NT2/D1 (cell line): ENCODE measurements at regions not wholly inside any gene's neighbourhood (a gene's known extent, or its start where the extent isn't known, plus 50 kb on each side); places are given as distances from the start of the nearest gene placed in this dataset.

Experiments
- DNase-seq: peaks from one replicate; pipeline ENCODE4 v3.0.0-alpha.2; 2011; ENCODE audit warnings: low read depth, low spot score
- H3K27me3 ChIP-seq: 2 replicates; pipeline ENCODE4 v1.6.0; 2011; ENCODE audit warnings: mild to moderate bottlenecking; ENCODE audit not compliant: insufficient read length, insufficient read depth
- H3K36me3 ChIP-seq: 2 replicates; pipeline ENCODE4 v1.6.1; 2011; ENCODE audit warnings: mild to moderate bottlenecking, low read length, mixed read lengths; ENCODE audit not compliant: insufficient read depth, insufficient read length
- H3K4me1 ChIP-seq: 2 replicates; pipeline ENCODE4 v1.5.1; 2011; ENCODE audit not compliant: insufficient read depth, insufficient read length
- H3K4me3 ChIP-seq: 2 replicates; pipeline ENCODE4 v1.5.1; 2011; ENCODE audit warnings: low read depth; ENCODE audit not compliant: insufficient read length
- H3K9ac ChIP-seq: 2 replicates; pipeline ENCODE4 v1.6.0; 2011; ENCODE audit warnings: low read depth; ENCODE audit not compliant: insufficient read length
- H3K9me3 ChIP-seq: 2 replicates; pipeline ENCODE4 v1.5.1; 2011; ENCODE audit warnings: mild to moderate bottlenecking, low read length; ENCODE audit not compliant: insufficient read depth
- SUZ12 ChIP-seq: IDR thresholded peaks from 2 replicates; pipeline ENCODE4 v1.6.1; 2011; ENCODE audit not compliant: insufficient read length, insufficient read depth; ENCODE audit errors: extremely low read depth
- YY1 ChIP-seq: IDR thresholded peaks from 2 replicates; pipeline ENCODE4 v1.6.1; 2011; ENCODE audit not compliant: insufficient read length, insufficient read depth
- ZNF274 ChIP-seq: IDR thresholded peaks from 2 replicates; pipeline ENCODE4 v1.6.1; 2011; ENCODE audit warnings: mild to moderate bottlenecking, low read depth, low read length

DNA sequence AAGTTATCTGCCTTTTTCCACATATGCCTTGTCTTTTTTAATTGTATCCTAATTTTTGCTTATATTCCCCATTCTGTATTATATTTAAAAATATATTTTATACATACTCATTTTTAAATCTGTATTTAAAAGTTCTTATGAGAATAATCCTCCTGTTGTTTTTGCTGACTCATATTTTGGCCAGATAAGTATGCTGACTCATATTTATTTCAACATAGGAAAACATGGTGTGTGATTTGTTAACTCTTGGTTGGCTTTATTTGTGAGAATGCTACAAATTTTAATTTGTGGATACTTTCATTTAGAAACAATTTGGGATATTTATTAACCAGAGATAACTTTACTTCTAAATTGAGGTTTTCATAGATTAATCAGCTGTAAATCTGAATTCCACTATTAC, 587.7 kb downstream of the CPS1 start:
- TF ChIP-seq ZNF274 (no peak), SUZ12 (no peak), YY1 (no peak)
- Histone ChIP-seq H3K4me3 (no peak overlapping the region), H3K9ac (no peak overlapping the region)

DNA sequence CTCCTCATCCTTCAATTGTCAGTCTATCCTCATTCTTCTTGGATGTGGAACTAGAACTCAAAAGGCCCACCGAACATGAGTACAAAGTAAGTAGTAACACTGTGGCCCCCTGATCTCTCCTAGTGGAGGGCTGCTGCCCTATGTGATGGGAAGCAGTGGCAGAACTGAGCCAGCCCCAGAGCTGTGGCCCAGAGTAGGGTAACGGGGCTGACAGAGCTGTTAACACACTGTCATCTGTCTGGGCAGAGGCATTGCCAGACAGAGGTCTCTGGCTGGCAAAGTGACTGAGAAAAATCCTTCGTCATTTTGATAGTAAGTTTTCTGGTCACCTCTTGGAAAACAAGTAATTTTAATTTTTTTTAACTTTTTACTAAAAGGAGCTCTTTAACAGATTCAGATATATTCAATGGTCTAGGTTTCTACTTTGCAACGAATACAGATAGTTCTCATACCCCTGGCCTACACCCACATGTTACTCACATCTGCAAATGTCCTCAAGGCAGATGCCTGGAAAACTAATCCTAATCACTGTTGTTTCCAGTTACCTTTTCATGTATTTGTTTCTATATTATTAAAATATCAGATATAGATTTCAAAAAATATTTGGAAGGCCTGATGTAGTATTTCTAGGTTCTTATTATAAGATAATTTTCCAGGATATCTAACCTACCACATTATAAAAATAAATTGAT, 588.7 kb downstream of the CPS1 start:
- H3K27me3 ChIP-seq, result no peaks in the 10 kb centered on the region
- no peak for DNase-seq
- no peaks in the 10 kb centered on the region for H3K36me3 ChIP-seq
- H3K9me3 ChIP-seq, result peaks cover 8% of the 10 kb centered on the region; the same call in 1 of the 2 replicates
- H3K4me1 ChIP-seq, result no peaks in the 10 kb centered on the region
- no peak for TF ChIP-seq ZNF274
- no peak for TF ChIP-seq SUZ12
- TF ChIP-seq YY1, result no peak
- H3K4me3 ChIP-seq, result no peak overlapping the region
- no peak overlapping the region for H3K9ac ChIP-seq

More for the DNA sequence above, 587.7 kb downstream of the CPS1 start:
- no peak for DNase-seq
- no peaks in the 10 kb centered on the region for H3K36me3 ChIP-seq
- H3K27me3 ChIP-seq, result no peaks in the 10 kb centered on the region
- no peaks in the 10 kb centered on the region for H3K4me1 ChIP-seq
- H3K9me3 ChIP-seq, result peaks cover 8% of the 10 kb centered on the region; the same call in 1 of the 2 replicates

DNA sequence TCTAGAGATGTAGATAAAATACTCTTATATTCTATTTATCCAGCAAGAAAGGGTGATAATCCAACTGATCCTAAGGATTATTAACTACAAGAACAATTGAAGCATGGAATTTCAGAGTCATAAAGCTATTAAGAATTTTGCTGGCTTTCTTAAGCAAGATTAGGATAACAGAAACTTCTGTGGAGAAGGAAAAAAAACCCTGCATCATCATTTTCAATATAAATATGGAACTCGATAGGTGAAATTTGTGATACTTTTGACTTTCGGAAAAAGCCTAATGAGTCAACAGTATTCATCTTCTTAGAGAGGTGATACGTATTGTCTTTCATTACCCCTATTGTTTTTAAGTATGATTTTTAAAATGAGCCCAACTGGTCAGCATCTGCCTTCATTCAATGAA, 593.3 kb downstream of the CPS1 start:
- no peak for DNase-seq
- H3K4me1 ChIP-seq, result no peaks in the 10 kb centered on the region
- H3K9ac ChIP-seq, result no peak overlapping the region
- H3K27me3 ChIP-seq, result no peaks in the 10 kb centered on the region
- H3K36me3 ChIP-seq, result no peaks in the 10 kb centered on the region
- no peak overlapping the region for H3K4me3 ChIP-seq
- no peak for TF ChIP-seq ZNF274
- TF ChIP-seq YY1, result no peak
- no peak for TF ChIP-seq SUZ12
- H3K9me3 ChIP-seq, result 0 out of 2 replicates have a peak, but pooled peaks cover 4% of the 10 kb centered on the region

DNA sequence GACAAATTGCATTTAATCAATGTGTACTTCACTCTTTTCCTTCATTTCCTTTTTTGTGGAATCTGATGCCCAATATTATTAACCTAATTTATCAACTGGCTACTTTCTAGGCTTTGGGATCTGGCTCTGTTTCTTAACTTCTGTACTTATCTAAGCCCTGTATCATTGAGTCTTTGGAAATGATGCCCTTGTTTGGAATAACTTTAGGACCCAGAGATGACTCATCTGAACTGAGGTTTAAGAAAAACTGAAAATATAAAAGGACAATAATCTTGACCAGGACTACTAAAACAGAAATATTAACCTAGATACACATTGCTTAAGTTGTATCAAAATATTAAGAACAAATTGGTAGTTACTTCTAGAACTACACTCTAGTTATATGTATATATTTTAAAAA, 600.8 kb downstream of the CPS1 start:
- no peak for DNase-seq
- no peaks in the 10 kb centered on the region for H3K4me1 ChIP-seq
- H3K9ac ChIP-seq, result no peak overlapping the region
- no peak for TF ChIP-seq ZNF274
- no peak for TF ChIP-seq SUZ12
- no peak for TF ChIP-seq YY1
- no peak overlapping the region for H3K4me3 ChIP-seq
- H3K27me3 ChIP-seq, result no peaks in the 10 kb centered on the region
- H3K9me3 ChIP-seq, result no peaks in the 10 kb centered on the region
- no peaks in the 10 kb centered on the region for H3K36me3 ChIP-seq

DNA sequence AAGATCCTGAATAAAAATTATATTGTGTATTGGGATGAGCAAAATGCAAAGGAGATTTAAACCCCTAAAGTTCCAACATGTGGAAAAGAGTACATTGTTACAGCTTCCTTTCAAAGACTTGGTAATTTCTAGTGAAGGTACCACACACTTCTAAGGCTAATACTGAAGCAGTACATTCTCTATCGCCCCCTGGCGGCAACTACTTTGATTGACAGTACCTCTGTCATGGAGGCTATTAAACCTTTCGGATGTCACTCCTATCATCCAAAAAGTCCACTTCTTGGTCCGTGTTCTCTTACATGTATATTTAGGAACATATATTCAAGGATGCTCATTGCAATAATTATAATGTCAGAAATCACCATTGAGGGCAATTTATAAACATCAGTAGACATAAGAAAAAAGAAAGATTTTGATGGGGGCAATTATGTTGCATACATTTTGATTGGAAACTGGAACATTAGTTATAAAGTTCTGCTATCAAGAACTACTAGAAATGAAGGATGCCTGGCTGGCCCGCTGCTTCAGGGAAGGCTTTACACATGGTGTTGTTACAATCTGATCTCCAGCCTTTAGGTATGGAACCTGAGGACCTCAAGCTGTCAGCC, 601.6 kb downstream of the CPS1 start:
- peak; percentile 59 for DNase-seq
- TF ChIP-seq YY1, result no peak
- no peak for TF ChIP-seq ZNF274
- TF ChIP-seq SUZ12, result no peak
- no peaks in the 10 kb centered on the region for H3K9me3 ChIP-seq
- no peaks in the 10 kb centered on the region for H3K4me1 ChIP-seq
- no peaks in the 10 kb centered on the region for H3K36me3 ChIP-seq
- no peak overlapping the region for H3K9ac ChIP-seq
- no peaks in the 10 kb centered on the region for H3K27me3 ChIP-seq
- no peak overlapping the region for H3K4me3 ChIP-seq

DNA sequence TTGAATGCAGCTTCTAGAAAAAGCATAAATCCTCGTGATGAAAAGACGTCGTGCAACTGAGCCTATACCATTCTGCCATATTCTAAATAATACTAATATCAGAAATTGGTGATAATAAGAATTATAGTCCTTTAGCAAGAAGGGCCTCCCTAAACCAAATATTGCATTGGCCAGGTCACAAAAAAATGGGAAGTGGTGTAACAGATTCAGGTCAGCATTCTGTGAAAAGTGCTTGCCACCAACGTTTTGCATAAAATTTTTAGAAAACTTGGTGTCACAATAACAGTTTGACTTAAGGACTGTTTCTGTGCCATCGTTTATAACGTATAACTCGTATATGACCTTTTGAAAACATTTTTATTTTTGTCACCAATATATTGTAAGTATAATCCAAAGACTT, 603.6 kb downstream of the CPS1 start:
- Histone ChIP-seq H3K4me1 (no peaks in the 10 kb centered on the region), H3K27me3 (no peaks in the 10 kb centered on the region)
- no peak for DNase-seq

DNA sequence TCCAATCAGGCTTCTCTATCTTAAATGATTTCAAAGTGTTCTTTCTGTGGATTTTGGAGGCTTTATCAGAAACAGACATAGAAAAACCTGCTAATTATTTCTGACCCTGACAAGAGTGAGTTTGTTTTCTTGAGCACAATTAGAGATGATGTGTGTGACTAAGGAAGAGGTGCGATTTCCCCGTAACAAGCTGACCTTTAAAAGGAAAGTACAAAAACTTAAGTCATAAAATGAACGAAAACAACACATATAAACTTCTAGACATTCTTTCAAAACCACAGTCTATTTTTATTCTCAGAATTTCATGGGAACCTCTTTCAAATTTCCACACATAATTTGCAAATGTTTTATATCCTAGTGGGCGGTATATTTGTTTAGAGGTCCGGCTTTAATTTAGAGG, 604.8 kb downstream of the CPS1 start:
- no peak overlapping the region for H3K4me3 ChIP-seq
- no peaks in the 10 kb centered on the region for H3K27me3 ChIP-seq
- DNase-seq, result no peak
- no peak for TF ChIP-seq SUZ12
- TF ChIP-seq YY1, result no peak
- no peak for TF ChIP-seq ZNF274
- no peaks in the 10 kb centered on the region for H3K4me1 ChIP-seq
- no peaks in the 10 kb centered on the region for H3K9me3 ChIP-seq
- H3K36me3 ChIP-seq, result no peaks in the 10 kb centered on the region
- no peak overlapping the region for H3K9ac ChIP-seq

More for the DNA sequence above, 603.6 kb downstream of the CPS1 start:
- Histone ChIP-seq H3K9me3 (no peaks in the 10 kb centered on the region), H3K9ac (no peak overlapping the region), H3K36me3 (no peaks in the 10 kb centered on the region), H3K4me3 (no peak overlapping the region)
- TF ChIP-seq SUZ12 (no peak), YY1 (no peak), ZNF274 (no peak)
